ENCODE measurements at regions not wholly inside any gene's neighbourhood (a gene's known extent, or its start where the extent isn't known, plus 50 kb on each side); places are given as distances from the start of the nearest gene placed in this dataset.
A peak's percentile ranks its signal among the peaks of the same experiment; 100 is the strongest.

DNA sequence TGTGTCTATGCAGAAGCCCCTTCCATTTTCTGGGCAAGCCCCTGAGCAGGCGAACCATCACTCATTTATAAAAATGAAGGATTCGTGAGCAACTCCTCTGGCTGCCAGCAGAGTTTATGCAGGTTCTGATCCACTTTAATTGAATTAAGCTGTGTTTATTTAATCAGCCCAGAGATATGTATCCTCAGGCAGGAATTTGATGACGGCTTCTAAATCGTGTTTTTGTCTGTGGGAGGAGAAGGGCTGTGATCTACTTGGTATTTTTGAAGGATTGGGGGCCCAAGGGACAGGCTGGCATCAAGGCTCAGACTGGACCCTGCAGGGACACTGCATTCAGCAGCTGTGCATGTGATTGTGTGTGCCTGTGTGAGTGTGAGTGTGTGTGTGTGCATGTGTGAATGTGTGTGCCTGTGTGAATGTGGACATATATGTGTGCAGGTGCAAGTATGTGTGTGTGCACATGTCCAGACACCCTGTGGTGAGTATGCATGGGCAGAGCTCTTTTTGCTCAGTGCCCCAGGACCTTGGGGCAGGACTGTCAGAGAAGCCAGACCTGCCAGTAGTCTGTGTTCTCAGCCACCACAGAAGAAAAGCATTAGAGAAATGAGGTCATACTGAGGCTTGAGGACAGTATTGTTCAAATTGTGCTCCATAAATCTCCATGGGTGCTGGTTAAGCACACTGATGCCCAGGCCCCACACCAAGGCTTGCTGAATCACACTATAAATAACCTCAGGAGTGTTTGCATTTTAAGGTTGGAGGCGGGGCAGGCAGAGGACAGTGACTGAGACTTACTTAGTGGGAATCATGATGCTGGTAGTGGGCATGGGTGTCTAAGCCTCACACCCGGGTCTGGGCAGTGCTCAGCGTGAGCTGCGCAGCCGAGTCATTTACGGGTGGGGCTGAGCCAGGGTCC lies 164.0 kb downstream of the CARTPT start:
- DNase-seq (ENCODE audit: low spot score), result no peak
- TF ChIP-seq, protein P1, sequence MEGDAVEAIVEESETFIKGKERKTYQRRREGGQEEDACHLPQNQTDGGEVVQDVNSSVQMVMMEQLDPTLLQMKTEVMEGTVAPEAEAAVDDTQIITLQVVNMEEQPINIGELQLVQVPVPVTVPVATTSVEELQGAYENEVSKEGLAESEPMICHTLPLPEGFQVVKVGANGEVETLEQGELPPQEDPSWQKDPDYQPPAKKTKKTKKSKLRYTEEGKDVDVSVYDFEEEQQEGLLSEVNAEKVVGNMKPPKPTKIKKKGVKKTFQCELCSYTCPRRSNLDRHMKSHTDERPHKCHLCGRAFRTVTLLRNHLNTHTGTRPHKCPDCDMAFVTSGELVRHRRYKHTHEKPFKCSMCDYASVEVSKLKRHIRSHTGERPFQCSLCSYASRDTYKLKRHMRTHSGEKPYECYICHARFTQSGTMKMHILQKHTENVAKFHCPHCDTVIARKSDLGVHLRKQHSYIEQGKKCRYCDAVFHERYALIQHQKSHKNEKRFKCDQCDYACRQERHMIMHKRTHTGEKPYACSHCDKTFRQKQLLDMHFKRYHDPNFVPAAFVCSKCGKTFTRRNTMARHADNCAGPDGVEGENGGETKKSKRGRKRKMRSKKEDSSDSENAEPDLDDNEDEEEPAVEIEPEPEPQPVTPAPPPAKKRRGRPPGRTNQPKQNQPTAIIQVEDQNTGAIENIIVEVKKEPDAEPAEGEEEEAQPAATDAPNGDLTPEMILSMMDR (IDR thresholded peaks at IDR 0.05; ENCODE audit: extremely low read depth, missing control alignments), result no peak

DNA sequence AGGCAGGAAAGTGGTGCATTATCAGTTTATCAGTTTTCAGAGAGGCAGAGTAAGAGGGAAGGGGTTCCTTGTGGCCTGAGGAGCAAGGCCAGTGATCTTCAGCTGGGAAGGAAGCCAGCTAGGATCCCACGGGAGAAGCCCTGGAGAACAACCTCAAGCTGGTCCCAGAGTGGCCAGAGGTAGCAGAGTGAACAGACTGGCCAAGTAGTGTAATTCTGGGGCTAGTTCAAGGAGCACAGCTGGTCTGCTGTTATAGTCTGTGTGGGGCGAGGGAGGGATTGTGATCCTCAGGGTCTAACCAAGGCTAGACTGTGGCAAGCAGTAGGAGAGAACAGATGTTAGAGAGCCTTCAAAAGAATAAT lies 164.6 kb downstream of the CARTPT start:
- TF ChIP-seq, protein P1 (IDR thresholded peaks at IDR 0.05; ENCODE audit: extremely low read depth, missing control alignments), result no peak
- DNase-seq (ENCODE audit: low spot score), result no peak

DNA sequence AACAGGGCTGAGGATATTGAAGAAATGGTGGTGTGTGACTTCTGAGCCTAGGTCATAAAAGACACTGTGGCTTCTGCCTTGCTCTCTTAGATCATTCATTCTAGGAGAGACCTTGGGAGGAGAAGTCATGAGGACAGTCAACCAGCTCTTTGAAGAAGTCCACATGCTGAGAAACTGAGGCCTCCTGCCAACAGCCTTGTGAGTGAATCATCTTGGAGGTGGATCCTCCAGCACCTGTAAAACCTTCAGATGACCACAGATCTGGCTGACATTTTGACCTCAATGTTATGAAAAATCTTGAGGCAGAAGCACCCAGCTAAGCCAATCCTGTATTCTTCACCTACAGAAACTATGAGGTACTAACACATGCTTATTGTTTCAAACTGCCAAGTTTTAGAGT lies 165.9 kb downstream of the CARTPT start:
- no peak for DNase-seq (ENCODE audit: low spot score)
- TF ChIP-seq, protein P1 (IDR thresholded peaks at IDR 0.05; ENCODE audit: extremely low read depth, missing control alignments), result no peak

- TF ChIP-seq, protein P1 (IDR thresholded peaks at IDR 0.05; ENCODE audit: extremely low read depth, missing control alignments), result no peak
- DNase-seq (ENCODE audit: low spot score), result no peak
Observed at GRCh38 chr5:71886406-71886805, 167.3 kb downstream of the CARTPT start.

DNA sequence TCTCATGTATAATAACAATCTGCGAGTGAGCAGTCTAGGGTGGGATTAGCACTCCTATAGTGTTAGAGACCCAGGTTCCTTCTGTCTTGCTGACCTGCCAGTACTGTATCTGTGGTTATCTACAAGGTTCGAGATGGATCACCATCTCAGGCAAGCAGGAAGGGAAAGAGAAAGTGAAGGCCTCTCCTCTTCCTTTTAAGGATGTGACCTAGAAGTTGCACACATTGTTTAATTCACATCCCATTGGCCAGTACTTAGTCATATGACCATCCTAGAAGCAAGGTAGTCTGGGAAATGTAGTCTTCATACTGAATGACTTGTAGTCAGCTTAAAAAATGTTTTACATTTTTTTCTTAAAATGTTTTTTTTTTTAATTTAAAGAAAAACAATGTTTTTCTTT lies 168.6 kb downstream of the CARTPT start:
- DNase-seq (ENCODE audit: low spot score), result peak; percentile 72
- TF ChIP-seq, protein P1 (IDR thresholded peaks at IDR 0.05; ENCODE audit: extremely low read depth, missing control alignments), result no peak

GRCh38 chr5:71891406-71891805 lies 172.3 kb downstream of the CARTPT start:
- TF ChIP-seq, protein P1 (IDR thresholded peaks at IDR 0.05; ENCODE audit: extremely low read depth, missing control alignments), result no peak
- no peak for DNase-seq (ENCODE audit: low spot score)

DNA sequence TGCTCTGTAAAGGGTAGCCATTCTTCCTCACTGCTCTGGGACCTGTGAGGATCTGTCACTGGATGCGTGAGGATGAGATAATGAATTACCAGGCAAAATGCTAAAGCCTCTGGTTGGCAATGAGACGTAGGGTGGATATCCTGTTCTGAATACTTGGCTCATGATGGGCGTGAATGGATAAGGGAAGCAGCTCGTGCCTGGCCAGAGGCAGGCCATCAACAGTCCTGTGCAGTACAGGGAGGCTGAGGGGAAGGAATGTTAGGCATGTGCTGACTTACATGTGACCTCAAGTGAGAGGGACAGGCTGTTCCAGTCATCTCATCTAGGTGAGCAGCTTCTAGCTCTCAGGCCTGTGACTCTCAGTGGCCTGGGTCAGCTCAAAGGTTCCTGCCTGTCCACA lies 172.8 kb downstream of the CARTPT start:
- TF ChIP-seq, protein P1 (IDR thresholded peaks at IDR 0.05; ENCODE audit: extremely low read depth, missing control alignments), result no peak
- DNase-seq (ENCODE audit: low spot score), result no peak

Measured in GM20000 (cell line).